ENCODE measurements at regions not wholly inside any gene's neighbourhood (a gene's known extent, or its start where the extent isn't known, plus 50 kb on each side); places are given as distances from the start of the nearest gene placed in this dataset.

- TF ChIP-seq CTCF (IDR thresholded peaks at IDR 0.05; ENCODE audit: low read length) (no peak), EZH2 (optimal IDR thresholded peaks at IDR 0.05; ENCODE audit: low read depth, low read length) (no peak)
Measured at GRCh38 chr20:62533591-62534495, 58.0 kb upstream of the GATA5 start.
